Left renal pelvis (tissue), 4 donors: ENCODE measurements at regions not wholly inside any gene's neighbourhood (a gene's known extent, or its start where the extent isn't known, plus 50 kb on each side); places are given as distances from the start of the nearest gene placed in this dataset.
A peak's percentile ranks its signal among the peaks of the same experiment; 100 is the strongest.
"Not testable (repeated sequence)": the region's sequence is repeated elsewhere in the genome, so short reads cannot be mapped to it uniquely, and the experiment has no call there.

Experiments
- DNase-seq, 4 donors: peaks; one replicate each; pipeline ENCODE4 v3.0.0-alpha.2; 2013; ENCODE audit warnings: low read depth in 4 of 4, low spot score in 3 of 4

DNA sequence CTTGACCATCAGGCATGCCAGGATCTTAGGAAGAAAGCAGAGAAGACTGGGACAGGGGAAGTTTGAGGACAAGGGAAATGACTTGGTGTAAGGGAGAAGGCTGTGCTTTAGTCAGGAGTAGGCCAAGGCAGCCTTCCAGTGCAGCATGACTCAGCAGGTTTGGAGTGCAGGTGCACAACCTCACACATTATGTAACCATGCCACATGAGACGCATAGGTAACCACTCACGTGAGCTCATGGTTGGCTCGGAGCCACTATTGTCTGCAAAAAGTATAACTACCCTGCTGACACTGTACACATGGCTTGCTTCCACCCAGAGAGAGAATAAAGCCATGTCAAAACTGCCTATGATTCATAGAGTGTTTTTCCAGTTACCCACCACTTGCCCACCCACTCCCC lies 715.9 kb downstream of the SMARCA1 start:
- DNase-seq = no peak

DNA sequence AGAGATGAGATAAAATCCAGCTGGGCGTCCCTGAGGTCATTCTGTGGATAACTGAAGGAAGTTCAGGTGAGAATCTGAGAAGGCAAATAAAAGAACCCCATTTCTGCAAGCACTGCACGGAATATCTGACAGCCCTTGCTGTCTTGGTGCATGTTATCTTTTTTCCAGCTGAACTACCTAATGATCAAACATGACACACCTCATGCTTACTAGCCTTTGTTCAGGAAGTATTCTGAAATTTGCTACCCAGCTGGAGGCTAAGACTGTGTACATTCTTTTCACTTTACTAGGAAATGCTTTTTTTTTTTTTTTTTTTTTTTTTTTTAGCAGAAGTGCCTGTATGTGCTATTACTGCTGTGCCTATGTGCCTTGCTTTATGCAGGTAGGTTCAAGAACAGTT lies 718.1 kb downstream of the SMARCA1 start:
- DNase-seq = no peak

DNA sequence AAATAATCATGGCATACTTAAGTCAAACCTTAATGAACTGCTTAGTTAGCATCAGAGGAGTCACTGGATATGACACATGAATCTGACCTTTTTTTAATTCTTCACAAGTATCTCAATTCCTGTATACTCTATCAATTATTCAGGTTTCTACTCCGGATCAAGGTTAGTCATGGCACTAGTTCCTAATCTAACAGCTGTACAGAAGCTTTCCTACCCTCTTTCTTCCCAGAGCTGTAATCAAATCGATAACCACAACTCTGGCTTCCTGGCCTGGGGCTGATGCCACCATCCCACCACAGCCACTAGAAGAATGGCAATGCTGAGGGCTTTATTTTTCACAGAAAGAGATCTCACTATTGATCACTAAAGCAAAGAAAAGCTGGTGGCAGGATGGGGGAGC lies 718.5 kb downstream of the SMARCA1 start:
- no peak for DNase-seq

DNA sequence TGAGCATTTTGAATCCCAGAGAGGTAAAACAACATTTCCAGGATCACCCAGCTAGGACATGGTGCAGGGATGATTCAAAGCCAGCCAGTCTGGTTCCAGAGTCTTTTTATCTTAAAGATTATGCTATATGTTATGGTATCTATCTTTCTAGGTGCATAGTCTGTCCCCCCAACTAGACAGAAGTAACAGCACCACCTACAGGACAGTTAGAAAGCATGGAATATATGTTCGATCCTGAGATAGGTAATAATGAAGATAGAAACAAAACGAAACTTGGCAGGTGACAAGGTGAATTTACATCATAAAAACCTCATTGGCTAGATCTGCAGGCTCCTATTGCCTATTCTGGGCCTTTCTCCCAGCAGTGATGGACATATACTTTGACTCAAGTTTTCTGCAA lies 723.2 kb downstream of the SMARCA1 start:
- DNase-seq = no peak

DNA sequence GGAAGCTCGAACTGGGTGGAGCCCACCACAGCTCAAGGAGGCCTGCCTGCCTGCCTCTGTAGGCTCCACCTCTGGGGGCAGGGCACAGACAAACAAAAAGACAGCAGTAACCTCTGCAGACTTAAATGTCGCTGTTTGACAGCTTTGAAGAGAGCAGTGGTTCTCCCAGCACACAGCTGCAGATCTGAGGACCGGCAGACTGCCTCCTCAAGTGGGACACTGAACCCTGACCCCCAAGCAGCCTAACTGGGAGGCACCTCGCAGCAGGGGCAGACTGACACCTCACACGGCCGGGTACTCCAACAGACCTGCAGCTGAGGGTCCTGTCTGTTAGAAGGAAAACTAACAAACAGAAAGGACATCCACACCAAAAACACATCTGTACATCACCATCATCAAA lies 730.9 kb upstream of the ACTRT1 start:
- DNase-seq = not testable (repeated sequence)

DNA sequence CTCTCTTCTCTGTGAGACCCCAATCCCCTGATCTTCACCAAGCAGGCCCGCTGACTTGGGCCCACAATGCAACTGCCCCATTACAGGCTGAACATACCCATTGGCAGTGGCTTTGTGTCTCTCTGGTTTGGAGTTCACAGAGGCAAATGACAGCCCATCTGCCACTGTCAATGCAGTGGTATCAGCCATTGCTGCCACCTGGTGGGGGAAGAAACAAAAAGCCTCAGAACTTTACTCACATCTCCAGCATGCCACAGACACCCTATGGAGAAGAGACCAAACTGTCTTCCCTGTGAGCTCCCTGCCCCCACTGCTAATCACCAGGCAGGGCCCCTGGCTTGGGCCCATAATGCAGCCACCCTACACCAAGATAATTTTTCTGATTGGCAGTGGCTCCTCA lies 729.3 kb upstream of the ACTRT1 start:
- DNase-seq = peak in 1 of 4 donors; percentile 0

DNA sequence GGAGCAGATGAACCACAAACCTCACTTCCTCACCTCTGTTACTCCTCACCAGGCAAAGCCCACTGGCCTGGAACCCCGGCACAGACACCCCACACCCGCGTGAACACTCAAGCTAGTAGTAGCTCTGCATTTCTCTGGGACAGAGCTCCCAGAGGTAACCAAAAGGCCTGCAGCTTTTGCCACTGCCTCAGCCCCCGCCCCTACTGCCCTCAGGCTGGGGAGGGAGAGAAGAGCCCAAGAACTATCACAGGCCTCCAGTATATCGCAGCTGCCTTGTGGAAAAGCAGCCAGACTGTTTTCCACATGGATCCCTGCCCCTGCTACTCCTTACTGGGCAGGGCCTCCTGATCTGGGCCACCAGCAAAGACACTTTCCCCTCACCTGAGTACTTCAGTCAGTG lies 728.7 kb upstream of the ACTRT1 start:
- no peak for DNase-seq

DNA sequence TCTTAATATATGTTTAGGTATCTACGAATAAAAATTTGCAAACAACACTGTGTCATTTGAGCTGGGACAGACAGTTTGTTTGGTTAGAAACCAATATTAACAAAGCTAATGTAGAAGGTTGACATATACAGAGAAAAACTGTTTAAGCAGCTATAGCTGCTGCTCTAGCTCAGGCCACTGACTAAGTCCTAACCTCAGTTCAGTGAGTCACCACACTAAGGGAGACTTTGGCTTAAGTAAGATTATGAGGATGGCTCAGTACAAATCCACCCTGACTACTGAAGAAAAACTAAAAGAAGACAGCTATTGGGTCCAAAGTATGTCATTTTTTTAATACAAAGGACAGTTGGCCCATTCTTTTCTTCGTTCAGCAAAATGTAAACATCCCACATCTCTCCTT lies 717.3 kb upstream of the ACTRT1 start:
- no peak for DNase-seq

DNA sequence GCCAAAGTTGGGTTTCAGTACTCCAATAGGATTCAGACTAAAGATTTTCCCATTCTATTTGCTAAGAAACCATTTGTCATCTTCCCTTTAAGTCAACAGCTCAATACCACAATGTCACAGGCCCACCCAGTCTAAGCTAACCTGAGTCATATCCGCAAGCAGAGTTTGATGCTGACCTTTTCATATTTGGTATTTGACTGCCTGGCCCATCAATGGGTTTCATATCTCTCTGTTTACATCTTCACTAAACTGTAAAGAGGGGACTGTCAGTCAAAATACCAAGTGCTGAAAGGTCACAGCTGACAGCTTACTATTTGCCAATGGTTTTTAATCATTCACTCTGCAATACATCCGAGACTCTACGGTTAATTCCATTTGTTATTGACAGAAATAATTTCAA lies 707.5 kb upstream of the ACTRT1 start:
- DNase-seq = no peak

DNA sequence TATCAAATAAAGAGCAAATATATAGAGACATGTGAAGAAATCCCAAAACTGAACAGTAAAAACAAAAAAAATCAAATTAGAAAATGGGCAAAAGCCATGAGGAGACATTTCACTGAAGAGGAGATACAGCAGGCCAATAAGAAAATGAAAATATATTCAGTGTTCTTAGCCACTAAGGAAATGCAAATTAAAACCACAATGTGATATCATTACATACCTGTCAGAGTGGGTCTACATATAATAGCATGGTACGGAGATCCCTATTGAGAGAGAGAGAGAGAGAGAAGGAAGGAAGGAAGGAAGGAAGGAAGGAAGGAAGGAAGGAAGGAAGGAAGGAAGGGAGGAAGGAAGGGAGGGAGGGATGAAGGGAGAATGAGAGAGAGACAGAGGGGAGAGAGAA lies 707.0 kb upstream of the ACTRT1 start:
- no peak for DNase-seq

DNA sequence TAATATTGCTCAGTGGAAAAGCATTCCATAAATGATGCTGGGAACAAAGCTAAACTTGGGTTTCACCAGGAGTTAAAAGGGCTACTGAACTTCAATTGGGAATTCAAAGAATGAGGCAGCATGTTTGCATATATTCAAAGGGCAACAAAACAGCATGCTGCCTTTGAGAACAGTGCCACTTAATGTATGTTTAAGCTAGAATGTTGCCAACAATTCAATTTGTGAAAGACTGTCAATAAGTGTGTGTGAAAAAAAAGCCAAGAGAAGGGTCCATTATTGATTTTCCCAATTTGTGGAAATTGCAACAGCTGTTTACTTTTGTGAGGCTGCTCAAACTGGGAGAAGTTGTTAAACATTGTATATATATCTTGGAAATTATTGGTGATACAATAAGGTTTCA lies 701.9 kb upstream of the ACTRT1 start:
- no peak for DNase-seq

DNA sequence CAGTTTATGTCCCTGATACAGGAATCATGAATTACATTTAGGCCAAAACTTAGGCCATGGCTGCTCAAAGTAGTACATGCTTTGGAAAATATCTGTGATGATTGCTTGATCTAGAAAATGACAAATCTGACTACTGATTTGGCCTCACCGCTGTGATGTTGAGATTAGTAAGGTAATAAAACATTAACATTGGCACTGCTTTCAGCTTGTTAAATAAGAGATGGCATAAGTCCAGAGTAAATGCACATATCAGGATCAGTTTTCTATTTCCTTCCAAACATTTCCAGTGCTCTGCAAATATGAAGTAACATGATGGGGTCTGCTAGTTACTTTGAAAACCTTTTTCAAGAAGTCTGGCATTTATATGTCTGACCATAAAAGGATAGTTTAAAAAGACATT lies 687.3 kb upstream of the ACTRT1 start:
- DNase-seq = no peak

DNA sequence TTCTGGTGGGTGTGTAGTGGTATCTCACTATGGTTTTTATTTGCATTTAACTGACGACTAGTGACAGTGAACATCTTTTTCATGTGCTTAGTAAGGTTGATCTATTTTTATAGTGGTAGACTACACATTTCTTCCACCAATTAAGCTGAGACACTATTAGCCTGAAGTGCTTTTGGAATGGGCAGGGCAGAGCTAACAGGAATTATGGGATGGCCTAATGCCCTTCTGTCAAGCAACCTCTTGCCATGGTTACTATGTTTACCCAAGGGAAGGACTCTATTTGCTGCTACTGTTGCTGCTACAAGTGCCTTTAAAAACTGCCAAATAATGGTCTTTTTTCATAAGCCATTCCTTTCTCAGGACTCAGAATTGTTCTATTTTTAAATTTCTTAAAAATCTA lies 676.7 kb upstream of the ACTRT1 start:
- no peak for DNase-seq

DNA sequence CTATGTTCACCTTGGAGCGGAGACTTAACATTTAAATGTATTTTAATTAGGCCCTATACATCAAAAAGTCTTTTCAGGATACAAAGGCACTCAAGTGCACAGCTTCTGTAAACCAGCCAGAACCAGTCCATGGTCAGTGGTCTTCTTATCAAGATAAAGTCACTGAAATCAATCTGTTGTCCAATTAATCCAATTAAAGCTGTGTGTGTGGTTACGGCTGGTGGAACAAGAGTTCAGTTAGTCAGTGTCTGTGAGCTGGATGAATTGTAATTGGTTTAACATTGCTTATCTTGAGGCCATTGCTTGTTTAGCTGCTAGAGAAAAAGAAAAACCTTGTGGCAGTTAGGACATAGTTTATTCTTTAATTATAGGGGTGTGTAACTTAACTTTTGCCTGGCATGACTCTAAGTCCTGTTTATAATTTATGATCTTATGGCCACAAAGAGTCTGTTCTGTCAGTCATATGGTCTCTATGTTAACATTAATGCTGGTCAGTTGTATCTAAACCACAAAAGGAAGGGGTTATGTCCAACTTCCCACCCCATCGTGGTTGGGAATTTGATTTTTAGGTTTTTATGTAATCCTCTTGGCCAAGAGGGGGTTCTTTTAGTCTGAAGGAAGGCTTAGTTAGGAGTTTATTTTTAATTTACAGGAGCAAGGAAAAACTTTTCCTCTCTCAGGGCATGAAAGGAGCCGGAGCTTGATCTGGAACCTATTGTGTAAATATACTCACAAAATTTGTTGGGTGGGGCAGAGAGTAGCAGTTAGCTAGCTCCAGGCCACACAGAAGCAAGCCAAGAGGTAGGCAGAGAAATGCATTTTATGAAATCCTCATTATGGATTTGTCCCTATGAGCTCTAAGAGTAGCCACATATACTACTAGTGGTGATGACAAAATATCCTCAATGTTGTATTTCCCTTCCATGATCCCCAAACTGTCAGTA lies 665.7 kb upstream of the ACTRT1 start:
- DNase-seq = no peak

DNA sequence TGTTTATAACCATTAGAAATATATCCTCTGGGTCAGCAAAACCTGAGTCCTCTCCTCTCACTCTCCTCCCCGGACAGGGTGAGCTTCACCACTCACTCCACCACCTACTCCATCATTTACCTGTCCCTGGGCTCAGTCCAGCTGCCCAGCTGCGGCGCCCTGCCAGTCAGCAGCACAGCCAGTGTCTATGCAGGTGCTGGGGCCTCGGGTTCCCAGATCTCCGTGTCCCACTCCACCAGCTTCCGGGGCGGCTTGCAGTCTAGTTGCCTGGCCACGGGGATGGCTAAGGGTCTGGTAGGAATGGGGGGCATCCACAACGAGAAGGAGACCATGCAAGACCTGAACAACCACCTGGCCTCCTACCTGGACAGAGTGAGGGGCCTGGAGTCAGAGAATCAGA lies 662.2 kb upstream of the ACTRT1 start:
- no peak for DNase-seq

DNA sequence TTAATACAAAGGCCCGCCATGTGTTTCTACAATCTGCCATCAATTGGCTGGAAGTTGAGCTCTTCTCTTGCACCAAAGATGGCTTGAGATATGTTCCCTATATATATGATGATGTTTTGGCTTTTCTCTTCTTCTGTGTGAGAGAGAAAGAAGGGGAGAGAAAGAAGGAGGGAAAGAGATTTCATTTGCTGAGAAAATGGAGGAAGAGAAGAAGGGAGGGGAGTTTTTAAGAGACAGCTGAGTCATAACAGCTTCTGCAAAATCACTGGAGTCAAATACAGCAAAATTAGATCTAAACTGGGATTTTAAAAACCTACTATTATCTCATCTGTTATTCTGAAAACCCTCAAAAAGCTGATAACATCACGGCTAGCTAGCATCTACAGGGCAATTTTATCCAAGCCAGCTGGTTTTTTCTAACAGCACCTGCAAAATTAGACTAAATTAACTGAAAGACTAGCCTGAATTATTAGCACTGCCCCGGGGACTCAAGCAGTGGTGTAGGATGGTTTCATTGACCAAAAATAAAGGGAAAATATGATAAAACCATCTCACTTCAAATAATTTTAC lies 647.6 kb upstream of the ACTRT1 start:
- DNase-seq = no peak

DNA sequence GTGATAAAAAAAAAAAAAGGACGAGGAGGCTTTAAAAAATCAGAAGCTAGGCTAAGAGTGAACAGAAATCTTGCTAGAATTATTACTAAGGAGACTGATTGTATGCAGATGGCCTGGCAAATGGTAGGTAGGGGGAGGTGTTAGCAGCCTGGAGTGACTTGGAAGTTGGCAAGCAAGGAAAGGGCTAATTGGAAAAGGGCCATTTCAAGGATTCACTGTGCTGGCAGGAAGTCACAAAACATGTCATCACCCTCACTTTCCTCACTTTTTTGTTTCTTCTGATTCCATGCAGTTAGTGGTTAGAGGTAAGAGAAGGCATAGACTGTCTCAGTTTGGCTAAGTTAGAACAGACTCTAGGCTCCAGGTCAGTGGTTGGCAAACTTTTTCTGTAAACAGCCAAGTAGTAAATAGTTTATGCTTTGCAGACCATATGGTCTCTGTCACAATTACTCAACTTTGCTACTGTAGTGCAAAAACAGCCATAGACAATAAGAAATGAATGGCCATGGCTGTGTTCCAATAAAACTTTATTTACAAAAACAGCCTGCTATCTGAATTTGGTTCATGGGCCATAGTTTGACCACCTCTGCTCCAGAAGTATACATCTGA lies 646.5 kb upstream of the ACTRT1 start:
- no peak for DNase-seq

DNA sequence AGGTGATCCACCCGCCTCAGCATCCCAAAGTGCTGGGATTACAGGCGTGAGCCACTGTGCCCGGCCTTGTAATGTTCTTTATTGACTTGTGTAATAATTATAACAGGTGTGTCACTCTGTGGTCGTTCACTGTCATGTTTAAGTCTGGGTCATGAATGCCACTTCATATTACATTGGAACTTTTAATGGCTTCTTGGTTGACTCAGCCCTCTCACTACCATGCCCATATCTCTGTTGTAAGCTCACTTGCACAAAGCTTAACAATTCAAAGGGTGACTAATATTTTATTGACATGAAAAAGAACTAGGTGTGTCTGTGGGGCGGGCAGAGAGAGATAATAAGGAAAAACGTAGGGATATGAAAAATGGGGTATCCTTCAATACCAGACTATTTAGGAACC lies 639.7 kb upstream of the ACTRT1 start:
- no peak for DNase-seq

DNA sequence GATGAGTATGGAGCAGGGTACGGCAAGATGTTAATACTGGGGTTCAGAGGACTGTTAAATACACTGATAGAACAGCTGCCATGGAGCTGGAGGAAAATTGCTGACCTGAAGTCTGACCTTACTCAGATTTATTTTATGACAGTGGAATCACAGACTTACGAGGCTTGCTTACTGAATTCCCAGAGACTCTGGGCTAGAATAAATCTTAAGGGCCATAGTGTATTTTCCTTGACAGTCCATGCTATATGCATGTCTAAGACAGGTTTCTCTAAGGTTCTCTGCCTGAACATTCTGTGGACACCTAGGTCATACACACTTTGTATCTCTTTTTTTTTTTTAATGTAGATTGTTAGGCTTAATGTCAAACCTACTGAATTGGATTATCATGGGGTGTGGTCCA lies 633.2 kb upstream of the ACTRT1 start:
- no peak for DNase-seq

DNA sequence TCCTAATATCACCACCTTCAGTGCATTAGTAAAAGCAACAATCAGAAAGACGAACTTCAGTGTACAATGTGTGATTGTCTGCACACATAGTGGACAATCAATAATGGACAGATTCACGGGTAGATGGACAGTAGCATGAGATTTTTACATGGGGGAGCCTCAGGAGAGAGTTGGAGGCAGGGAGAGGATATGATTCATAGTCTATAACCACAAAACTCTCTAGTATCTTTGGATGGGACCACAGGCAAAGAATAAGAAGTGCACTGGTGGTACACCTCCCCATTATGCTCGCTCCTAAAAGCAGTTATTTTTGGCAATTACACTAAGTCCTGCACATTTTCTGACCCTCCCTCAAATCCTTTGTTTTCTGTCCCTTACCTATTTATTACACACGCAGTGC lies 624.4 kb upstream of the ACTRT1 start:
- DNase-seq = no peak

DNA sequence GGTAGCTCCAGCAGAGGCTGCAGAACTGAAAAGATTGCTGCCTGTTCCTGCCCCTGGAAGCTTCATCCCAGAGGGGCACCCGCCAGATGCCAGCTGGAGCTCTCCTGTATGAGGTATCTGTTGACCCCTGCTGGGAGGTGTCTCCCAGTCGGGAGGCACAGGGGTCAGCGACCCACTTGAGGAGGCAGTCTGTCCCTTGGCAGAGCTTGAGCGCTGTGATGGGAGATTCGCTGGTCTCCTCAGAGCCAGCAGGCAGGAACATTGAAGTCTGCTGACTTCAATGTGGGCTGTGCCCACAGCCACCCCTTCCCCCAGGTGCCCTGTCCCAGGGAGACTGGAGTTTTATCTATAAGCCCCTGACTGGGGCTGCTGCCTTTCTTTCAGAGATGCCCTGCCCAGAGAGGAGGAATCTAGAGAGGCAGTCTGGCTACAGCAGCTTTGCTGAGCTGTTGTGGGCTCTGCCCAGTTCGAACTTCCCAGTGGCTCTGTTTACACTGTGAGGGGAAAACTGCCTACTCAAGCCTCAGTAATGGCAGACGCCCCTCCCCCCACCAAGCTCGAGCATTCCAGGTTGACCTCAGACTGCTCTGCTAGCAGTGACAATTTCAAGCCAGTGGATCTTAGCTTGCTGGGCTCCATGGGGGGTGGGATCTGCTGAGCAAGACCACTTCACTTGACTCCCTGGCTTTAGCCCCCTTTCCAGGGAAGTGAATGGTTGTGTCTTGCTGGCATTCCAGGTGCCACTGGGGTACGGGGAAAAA lies 622.3 kb upstream of the ACTRT1 start:
- not testable (repeated sequence) for DNase-seq
